IMR-90 (cell line): ENCODE measurements at regions not wholly inside any gene's neighbourhood (a gene's known extent, or its start where the extent isn't known, plus 50 kb on each side); places are given as distances from the start of the nearest gene placed in this dataset.

Source experiments
- ATAC-seq: fragments of 200-7000 bp; cut with Tn5 transposase; 2 replicates; pipeline ENCODE4 v1.9.1; 2020; ENCODE audit warnings: low read depth, mild to moderate bottlenecking, moderate library complexity
- BruUV-seq: library from RNA; stranded (reverse); fragments of 400-500 nt; replicated peaks from 2 replicates; lab custom pipeline; 2021; lab: Mats Ljungman, UMichigan
- CTCF ChIA-PET: fragments of 300-600 bp; formaldehyde crosslinking; extraction: SDS; loops from one replicate; lab custom pipeline; 2021; ENCODE audit warnings: antibody characterized with exemption; lab: Yijun Ruan, JAX
- POLR2A ChIA-PET: fragments of 300-600 bp; sonication (Branson Sonifier 250); formaldehyde crosslinking; loops from one replicate; lab custom pipeline; 2022; ENCODE audit warnings: antibody characterized with exemption; ENCODE audit not compliant: unreplicated experiment; lab: Charles Lee
- DNase-seq: peaks from one replicate; pipeline ENCODE4 v3.0.0; 2013
- H2AFZ ChIP-seq: replicated peaks from 2 replicates; pipeline ENCODE3; 2013; ENCODE audit warnings: low read length, mild to moderate bottlenecking; ENCODE audit not compliant: poor library complexity
- H2AK5ac ChIP-seq: 2 replicates; pipeline ENCODE4 v1.6.1; 2013; ENCODE audit warnings: low read depth, low read length, inconsistent platforms
- H2AK9ac ChIP-seq: replicated peaks from 2 replicates; pipeline ENCODE3; 2013; ENCODE audit warnings: mild to moderate bottlenecking, low read depth, low read length, moderate library complexity; ENCODE audit not compliant: poor library complexity
- H2BK120ac ChIP-seq: 2 replicates; pipeline ENCODE4 v1.6.1; 2013; ENCODE audit warnings: low read depth, low read length, inconsistent platforms
- H2BK15ac ChIP-seq: 3 replicates; pipeline ENCODE4 v1.6.1; 2013; ENCODE audit warnings: low read depth, low read length, inconsistent platforms
- H2BK20ac ChIP-seq: 2 replicates; pipeline ENCODE4 v1.6.1; 2013; ENCODE audit warnings: low read depth, mild to moderate bottlenecking, inconsistent platforms, low read length, moderate library complexity
- H2BK5ac ChIP-seq: 2 replicates; pipeline ENCODE4 v1.6.1; 2013; ENCODE audit warnings: mild to moderate bottlenecking, low read depth, low read length, inconsistent platforms; ENCODE audit not compliant: poor library complexity, severe bottlenecking
- H3K14ac ChIP-seq: replicated peaks from 2 replicates; pipeline ENCODE4 v1.6.1; 2013; ENCODE audit warnings: low read depth, low read length, inconsistent platforms
- H3K18ac ChIP-seq: 2 replicates; pipeline ENCODE4 v1.6.1; 2013; ENCODE audit warnings: low read depth, low read length, control low read depth
- H3K23ac ChIP-seq: 2 replicates; pipeline ENCODE4 v1.6.1; 2013; ENCODE audit warnings: low read depth, low read length, inconsistent platforms
- H3K27ac ChIP-seq: 2 replicates; pipeline ENCODE4 v1.5.1; 2013; ENCODE audit warnings: mild to moderate bottlenecking, control low read depth, low read length; ENCODE audit not compliant: insufficient read depth
- H3K27me3 ChIP-seq: 2 replicates; pipeline ENCODE4 v1.6.1; 2013; ENCODE audit warnings: low read length; ENCODE audit not compliant: control insufficient read depth, insufficient read depth
- H3K36me3 ChIP-seq: 2 replicates; pipeline ENCODE4 v1.6.1; 2013; ENCODE audit warnings: low read length, mixed read lengths; ENCODE audit not compliant: control insufficient read depth, insufficient read depth
- H3K4ac ChIP-seq: 2 replicates; pipeline ENCODE4 v1.6.1; 2013; ENCODE audit warnings: low read depth, low read length, inconsistent platforms
- H3K4me1 ChIP-seq: 2 replicates; pipeline ENCODE4 v1.6.1; 2013; ENCODE audit warnings: low read length, mixed read lengths; ENCODE audit not compliant: control insufficient read depth, insufficient read depth
- H3K4me2 ChIP-seq: 2 replicates; pipeline ENCODE4 v1.6.1; 2013; ENCODE audit warnings: low read depth, mild to moderate bottlenecking, control low read depth, low read length, moderate library complexity
- H3K4me3 ChIP-seq: 2 replicates; pipeline ENCODE4 v1.5.1; 2013; ENCODE audit warnings: low read depth, mild to moderate bottlenecking, control low read depth, low read length, moderate library complexity; ENCODE audit not compliant: insufficient read depth
- H3K56ac ChIP-seq: 2 replicates; pipeline ENCODE4 v1.6.1; 2013; ENCODE audit warnings: low read length, inconsistent platforms; ENCODE audit not compliant: insufficient read depth; ENCODE audit errors: extremely low read depth
- H3K79me1 ChIP-seq, 2 experiments: 2 replicates each; pipeline ENCODE4 v1.6.1; 2013; ENCODE audit warnings: low read length in 2 of 2, inconsistent platforms in 1 of 2, low read depth in 1 of 2
- H3K9ac ChIP-seq: 2 replicates; pipeline ENCODE4 v1.6.1; 2013; ENCODE audit warnings: low read depth, low read length, control low read depth
- H3K9me1 ChIP-seq: 2 replicates; pipeline ENCODE4 v1.6.1; 2013; ENCODE audit warnings: low read length, inconsistent platforms; ENCODE audit not compliant: insufficient read depth
- H3K9me3 ChIP-seq: 2 replicates; pipeline ENCODE4 v1.6.1; 2013; ENCODE audit warnings: low read length; ENCODE audit not compliant: control insufficient read depth, insufficient read depth
- H4K20me1 ChIP-seq: 2 replicates; pipeline ENCODE4 v1.6.1; 2013; ENCODE audit warnings: low read length, inconsistent platforms; ENCODE audit not compliant: insufficient read depth
- H4K5ac ChIP-seq: 2 replicates; pipeline ENCODE4 v1.6.1; 2013; ENCODE audit warnings: mild to moderate bottlenecking, low read depth, low read length, control low read depth
- H4K8ac ChIP-seq, 2 experiments: 2 replicates each; pipeline ENCODE4 v1.6.1; 2013; ENCODE audit warnings: low read depth in 2 of 2, low read length in 2 of 2, control low read depth in 1 of 2, inconsistent platforms in 1 of 2
- H4K91ac ChIP-seq: 2 replicates; pipeline ENCODE4 v1.6.1; 2013; ENCODE audit warnings: low read depth, low read length, inconsistent platforms; ENCODE audit not compliant: insufficient read depth
- BHLHE40 ChIP-seq: fragments of 150-350 bp; IDR thresholded peaks from 2 replicates; pipeline ENCODE4 v1.6.1; 2016; ENCODE audit warnings: mild to moderate bottlenecking, low read depth, low read length
- CEBPB ChIP-seq: IDR thresholded peaks from 2 replicates; pipeline ENCODE4 v1.6.1; 2012; ENCODE audit warnings: low read depth, low read length, improper control_type of control experiment
- CHD1 ChIP-seq: IDR thresholded peaks from 2 replicates; pipeline ENCODE4 v1.6.1; 2012; ENCODE audit warnings: low read depth, low read length, improper control_type of control experiment
- CTCF ChIP-seq: conservative IDR thresholded peaks from 2 replicates; pipeline ENCODE4 v1.5.1; 2012; ENCODE audit warnings: mild to moderate bottlenecking, low read depth, low read length, improper control_type of control experiment
- ELK1 ChIP-seq: fragments of 150-350 bp; IDR thresholded peaks from 2 replicates; pipeline ENCODE4 v1.6.1; 2016; ENCODE audit warnings: low read depth, mild to moderate bottlenecking, low read length, moderate library complexity, borderline replicate concordance
- FOS ChIP-seq: fragments of 150-350 bp; IDR thresholded peaks from 2 replicates; pipeline ENCODE4 v1.6.1; 2016; ENCODE audit warnings: low read depth, low read length
- MAFK ChIP-seq: IDR thresholded peaks from 2 replicates; pipeline ENCODE4 v1.6.1; 2012; ENCODE audit warnings: low read depth, low read length, improper control_type of control experiment
- MAZ ChIP-seq: IDR thresholded peaks from 2 replicates; pipeline ENCODE4 v1.6.1; 2012; ENCODE audit warnings: low read depth, mild to moderate bottlenecking, low read length, improper control_type of control experiment, moderate library complexity, borderline replicate concordance
- MXI1 ChIP-seq: IDR thresholded peaks from 2 replicates; pipeline ENCODE4 v1.6.1; 2012; ENCODE audit warnings: low read depth, mild to moderate bottlenecking, low read length, moderate library complexity, borderline replicate concordance
- NFE2L2 ChIP-seq: fragments of 150-350 bp; IDR thresholded peaks from 2 replicates; pipeline ENCODE4 v1.6.1; 2016; ENCODE audit warnings: low read depth, mild to moderate bottlenecking, low read length
- POLR2A ChIP-seq: IDR thresholded peaks from 2 replicates; pipeline ENCODE4 v1.6.1; 2012; ENCODE audit warnings: mild to moderate bottlenecking, low read depth, low read length
- RAD21 ChIP-seq: IDR thresholded peaks from 2 replicates; pipeline ENCODE4 v1.6.1; 2012; ENCODE audit warnings: low read length, improper control_type of control experiment
- RCOR1 ChIP-seq: IDR thresholded peaks from 2 replicates; pipeline ENCODE4 v1.6.1; 2012; ENCODE audit warnings: mild to moderate bottlenecking, low read length, improper control_type of control experiment; ENCODE audit not compliant: insufficient replicate concordance
- RFX5 ChIP-seq: IDR thresholded peaks from 2 replicates; pipeline ENCODE4 v1.8.0; 2012; ENCODE audit warnings: low read depth, mild to moderate bottlenecking, low read length, moderate library complexity
- SMC3 ChIP-seq: fragments of 150-350 bp; IDR thresholded peaks from 2 replicates; pipeline ENCODE4 v1.6.1; 2016; ENCODE audit warnings: low read depth, mild to moderate bottlenecking, antibody characterized with exemption, low read length, moderate library complexity
- USF2 ChIP-seq: fragments of 150-350 bp; IDR thresholded peaks from 2 replicates; pipeline ENCODE4 v1.6.1; 2017; ENCODE audit warnings: mild to moderate bottlenecking, antibody characterized with exemption, low read length, low read depth
- dilution Hi-C: fragments of 300-500 bp; cut with HindIII; formaldehyde crosslinking; loops from one replicate; pipeline ENCODE4 v1.14.3; 2018; ENCODE audit warnings: low sequenced_read_pairs; ENCODE audit not compliant: unreplicated experiment
- in situ Hi-C: fragments of 300-500 bp; cut with MboI; formaldehyde crosslinking; loops from 3 replicates; pipeline ENCODE4 v1.14.3; 2019; ENCODE audit warnings: low sequenced_read_pairs, inconsistent platforms, mixed read lengths
- intact Hi-C: fragments of 100-400 bp; cut with micrococcal nuclease; formaldehyde crosslinking; loops from 2 replicates; pipeline ENCODE4 v1.10.0; 2022

GRCh38 chr2:44851518-44851917 lies 90.0 kb upstream of the SIX3 start:
- Histone ChIP-seq H3K14ac (no peak overlapping the region), H3K4me1 (no peaks in the 10 kb centered on the region), H4K5ac (no peak overlapping the region), H3K27ac (no peak overlapping the region), H3K4me3 (no peak overlapping the region), H2BK15ac (no peak overlapping the region), H3K9ac (no peak overlapping the region), H4K20me1 (no peaks in the 10 kb centered on the region), H3K4ac (no peak overlapping the region), H3K27me3 (peaks cover 3% of the 10 kb centered on the region; the same call in 1 of the 2 replicates), H2AK9ac (no peak overlapping the region), H3K36me3 (no peaks in the 10 kb centered on the region), H3K4me2 (no peak overlapping the region), H3K9me1 (no peaks in the 10 kb centered on the region), H3K23ac (no peak overlapping the region), H3K79me1 (no peaks in the 10 kb centered on the region), H4K8ac (no peak overlapping the region), H4K91ac (no peak overlapping the region), H2BK20ac (no peak overlapping the region), H3K18ac (no peak overlapping the region), H3K9me3 (no peaks in the 10 kb centered on the region), H2AFZ (no peak overlapping the region), H2BK120ac (no peak overlapping the region), H2BK5ac (no peak overlapping the region), H3K56ac (no peak overlapping the region), H2AK5ac (no peak overlapping the region)
- dilution Hi-C loops (no loop called here), intact Hi-C loops (no loop called here), in situ Hi-C loops (no loop called here)
- no peak for TF ChIP-seq MXI1
- no peak for TF ChIP-seq CHD1
- no peak for TF ChIP-seq ELK1
- TF ChIP-seq NFE2L2, result no peak
- TF ChIP-seq MAFK, result no peak
- no peak for TF ChIP-seq POLR2A
- TF ChIP-seq CEBPB, result no peak
- TF ChIP-seq RAD21, result no peak
- TF ChIP-seq RFX5, result no peak
- no peak for TF ChIP-seq RCOR1
- no peak for TF ChIP-seq MAZ
- TF ChIP-seq SMC3, result no peak
- no peak for TF ChIP-seq BHLHE40
- TF ChIP-seq CTCF, result no peak
- no peak for TF ChIP-seq FOS
- no peak for TF ChIP-seq USF2
- ATAC-seq (no peak), DNase-seq (no peak)
- ChIA-PET POLR2A (no interaction called here), CTCF (no interaction called here)
- no TSS peak for BruUV-seq
